ENCODE measurements at regions not wholly inside any gene's neighbourhood (a gene's known extent, or its start where the extent isn't known, plus 50 kb on each side); places are given as distances from the start of the nearest gene placed in this dataset.

GRCh38 chr1:29870621-29871020 lies 634.3 kb downstream of the PTPRU start (continued):
- no peak for TF ChIP-seq SPI1 (IDR thresholded peaks at IDR 0.05; ENCODE audit: borderline replicate concordance, insufficient read depth, low read depth, low read length)
- no peak for TF ChIP-seq ZNF274 (IDR thresholded peaks at IDR 0.05; ENCODE audit: insufficient read depth, insufficient read length)
- no peak for TF ChIP-seq CBX3 (IDR thresholded peaks at IDR 0.05; ENCODE audit: borderline replicate concordance, low read depth)

GRCh38 chr1:29869802-29870201 lies 633.5 kb downstream of the PTPRU start:
- 0% methylated on average over 2 of the region's 2 CpGs for WGBS (ENCODE audit: insufficient coverage, insufficient replicate concordance, low lambda C conversion rate, missing lambda C conversion rate)
- Histone ChIP-seq H3K27me3 (replicated peaks in 1 of 2; ENCODE audit: control insufficient read depth in 2 of 2, insufficient read depth in 2 of 2, low read length in 1 of 2) (no peaks in the 10 kb centered on the region), H2AFZ (ENCODE audit: control insufficient read depth, low read depth, low read length) (no peak overlapping the region), H3K4me1 (ENCODE audit: control insufficient read depth, insufficient read depth, low read length) (no peaks in the 10 kb centered on the region), H3K36me3 (ENCODE audit: control insufficient read depth in 2 of 2, insufficient read depth in 2 of 2, low read length in 1 of 2) (no peaks in the 10 kb centered on the region), H3K4me3 (no peak overlapping the region), H3K79me2 (ENCODE audit: control insufficient read depth, insufficient read depth, low read length) (no peaks in the 10 kb centered on the region), H3K9me3 (replicated peaks; ENCODE audit: control insufficient read depth, insufficient read depth, low read length) (no peaks in the 10 kb centered on the region), H3K27ac (ENCODE audit: control insufficient read depth, insufficient read depth) (no peak overlapping the region), H3K9ac (ENCODE audit: control insufficient read depth, insufficient read depth, low read length) (no peak overlapping the region), H3K4me2 (ENCODE audit: control insufficient read depth, insufficient read depth) (no peak overlapping the region), H4K20me1 (ENCODE audit: control insufficient read depth, insufficient read depth) (no peaks in the 10 kb centered on the region)
- no peak for FAIRE-seq
- ChIA-PET RAD21 (ENCODE audit: unreplicated experiment) (no interaction called here), POLR2A (no interaction called here), CTCF (interaction anchor here (0.9 kb wide), 1 partner anchor 77 kb away, joined by 3 read pairs; no protein-coding TSS in a partner anchor), SMC1A (ENCODE audit: uncharacterized antibody, unreplicated experiment) (no interaction called here)
- intact Hi-C loops (cut with micrococcal nuclease; ENCODE audit: unreplicated experiment), result no loop called here
- ATAC-seq, result no peak
- in situ Hi-C loops (cut with MboI), result no loop called here
- no peak for DNase-seq (ENCODE audit: low read depth, low spot score)
- no TSS peak for BruUV-seq (replicated peaks)
- TF ChIP-seq POU2F2 (IDR thresholded peaks at IDR 0.05; ENCODE audit: borderline replicate concordance, low read depth, low read length) (no peak), FOXM1 (IDR thresholded peaks at IDR 0.05; ENCODE audit: low read depth, low read length) (no peak), SRF (IDR thresholded peaks at IDR 0.05; ENCODE audit: low read depth in 2 of 2, low read length in 2 of 2) (no peak), EZH2 (IDR thresholded peaks at IDR 0.05; ENCODE audit: borderline replicate concordance, control insufficient read depth, low read depth, low read length) (no peak), ZNF274 (IDR thresholded peaks at IDR 0.05; ENCODE audit: insufficient read depth, insufficient read length) (no peak), PKNOX1 (IDR thresholded peaks at IDR 0.05) (no peak), ZNF687 (IDR thresholded peaks at IDR 0.05) (no peak), YBX1 (IDR thresholded peaks at IDR 0.05) (no peak), NFYA (IDR thresholded peaks at IDR 0.05; ENCODE audit: borderline replicate concordance, low read depth, low read length) (no peak), REST (IDR thresholded peaks at IDR 0.05; ENCODE audit: low read depth, low read length) (no peak), SREBF1 (IDR thresholded peaks at IDR 0.05; ENCODE audit: low read length) (no peak), ATF3 (IDR thresholded peaks at IDR 0.05; ENCODE audit: borderline replicate concordance, extremely low read depth, low read depth, low read length) (no peak), CHD2 (IDR thresholded peaks at IDR 0.05; ENCODE audit: borderline replicate concordance, low read depth, low read length) (no peak)
